Neural cell (in vitro differentiated cells): ENCODE measurements at regions not wholly inside any gene's neighbourhood (a gene's known extent, or its start where the extent isn't known, plus 50 kb on each side); places are given as distances from the start of the nearest gene placed in this dataset.
A peak's percentile ranks its signal among the peaks of the same experiment; 100 is the strongest.

ENCODE experiments used
- H2AFZ ChIP-seq: fragments of 200-600, 300-800 bp; sonication (generic), shearing (Covaris generic); 2 replicates; pipeline ENCODE4 v1.6.0; 2014; ENCODE audit warnings: low read depth, mild to moderate bottlenecking, antibody characterized with exemption, low read length, moderate library complexity
- H3F3A ChIP-seq: fragments of 200-600 bp; shearing (Covaris generic); 2 replicates; pipeline ENCODE4 v1.6.1; 2016; ENCODE audit warnings: mild to moderate bottlenecking, moderate library complexity, mixed read lengths, antibody characterized with exemption, low read length; ENCODE audit not compliant: insufficient read depth, poor library complexity, severe bottlenecking
- H3K27ac ChIP-seq: fragments of 200-600, 300-800 bp; sonication (generic), shearing (Covaris generic); 2 replicates; pipeline ENCODE4 v1.5.1; 2014; ENCODE audit warnings: mild to moderate bottlenecking, low read length, moderate library complexity
- H3K27me3 ChIP-seq: fragments of 300-800, 200-600 bp; sonication (generic), shearing (Covaris generic); 2 replicates; pipeline ENCODE4 v1.6.0; 2014; ENCODE audit warnings: mild to moderate bottlenecking, low read depth, low read length, moderate library complexity; ENCODE audit not compliant: insufficient read depth
- H3K36me3 ChIP-seq: fragments of 300-800, 200-600 bp; sonication (generic), shearing (Covaris generic); 2 replicates; pipeline ENCODE4 v1.5.1; 2014; ENCODE audit warnings: mild to moderate bottlenecking, antibody characterized with exemption, low read length, moderate library complexity; ENCODE audit not compliant: insufficient read depth
- H3K4me2 ChIP-seq: fragments of 300-800, 200-600 bp; sonication (generic), shearing (Covaris generic); 2 replicates; pipeline ENCODE4 v1.6.0; 2014; ENCODE audit warnings: mild to moderate bottlenecking, low read length
- H3K4me3 ChIP-seq: fragments of 300-800, 200-600 bp; sonication (generic), shearing (Covaris generic); 2 replicates; pipeline ENCODE4 v1.5.1; 2014; ENCODE audit warnings: mild to moderate bottlenecking, low read length, moderate library complexity
- H3K79me2 ChIP-seq: fragments of 200-600 bp; shearing (Covaris generic); replicated peaks from 2 replicates; pipeline ENCODE4 v1.6.0; 2014; ENCODE audit warnings: mild to moderate bottlenecking, low read length, moderate library complexity; ENCODE audit not compliant: insufficient read depth
- H3K9ac ChIP-seq: fragments of 300-800, 200-600 bp; sonication (generic), shearing (Covaris generic); 2 replicates; pipeline ENCODE4 v1.6.1; 2016; ENCODE audit warnings: mild to moderate bottlenecking, low read length, mixed read lengths
- H3K9me2 ChIP-seq: fragments of 200-600 bp; shearing (Covaris generic); 2 replicates; pipeline ENCODE4 v1.6.1; 2016; ENCODE audit warnings: mild to moderate bottlenecking, low read length, mixed read lengths; ENCODE audit not compliant: insufficient read depth
- H3K9me3 ChIP-seq: fragments of 200-600, 300-800 bp; sonication (generic), shearing (Covaris generic); 2 replicates; pipeline ENCODE4 v1.6.1; 2016; ENCODE audit warnings: mild to moderate bottlenecking, mixed run types, low read length, moderate library complexity, mixed read lengths
- H4K20me1 ChIP-seq: fragments of 200-600 bp; shearing (Covaris generic); 2 replicates; pipeline ENCODE4 v1.6.1; 2016; ENCODE audit warnings: mild to moderate bottlenecking, mixed run types; ENCODE audit not compliant: insufficient read depth
- EP300 ChIP-seq: fragments of 450-650 bp; conservative IDR thresholded peaks from 2 replicates; pipeline ENCODE4 v1.6.1; 2014; ENCODE audit warnings: antibody characterized with exemption, mild to moderate bottlenecking, moderate library complexity; ENCODE audit not compliant: poor library complexity, severe bottlenecking
- EZH2 ChIP-seq: fragments of 200-600, 300-800 bp; shearing (Covaris generic), sonication (generic); IDR thresholded peaks from 2 replicates; pipeline ENCODE4 v1.6.1; 2014; ENCODE audit warnings: antibody characterized with exemption, low read length, borderline replicate concordance, mild to moderate bottlenecking; ENCODE audit not compliant: insufficient read depth, poor library complexity, severe bottlenecking
- MXI1 ChIP-seq: fragments of 450-650 bp; conservative IDR thresholded peaks from 2 replicates; pipeline ENCODE4 v1.6.1; 2014; ENCODE audit warnings: antibody characterized with exemption, mild to moderate bottlenecking; ENCODE audit not compliant: poor library complexity, severe bottlenecking
- POLR2AphosphoS5 ChIP-seq: IDR thresholded peaks from 2 replicates; pipeline ENCODE4 v1.6.1; 2012
- RAD21 ChIP-seq: fragments of 450-650 bp; conservative IDR thresholded peaks from 2 replicates; pipeline ENCODE4 v1.6.1; 2014; ENCODE audit warnings: antibody characterized with exemption, mild to moderate bottlenecking, moderate library complexity
- SMC3 ChIP-seq: fragments of 450-650 bp; conservative IDR thresholded peaks from 2 replicates; pipeline ENCODE4 v1.6.1; 2014; ENCODE audit warnings: antibody characterized with exemption, mild to moderate bottlenecking, moderate library complexity; ENCODE audit not compliant: poor library complexity
- TAF1 ChIP-seq: IDR thresholded peaks from 2 replicates; pipeline ENCODE4 v1.6.1; 2012; ENCODE audit warnings: low read depth
- TF ChIP-seq, protein P1 (sequence below): fragments of 450-650 bp; IDR thresholded peaks from 2 replicates; pipeline ENCODE4 v1.5.1; 2014; ENCODE audit warnings: antibody characterized with exemption, mild to moderate bottlenecking, moderate library complexity; ENCODE audit not compliant: poor library complexity, severe bottlenecking
- TF ChIP-seq, protein P2 (sequence below): IDR thresholded peaks from 2 replicates; pipeline ENCODE4 v1.6.1; 2012; ENCODE audit warnings: borderline replicate concordance

DNA sequence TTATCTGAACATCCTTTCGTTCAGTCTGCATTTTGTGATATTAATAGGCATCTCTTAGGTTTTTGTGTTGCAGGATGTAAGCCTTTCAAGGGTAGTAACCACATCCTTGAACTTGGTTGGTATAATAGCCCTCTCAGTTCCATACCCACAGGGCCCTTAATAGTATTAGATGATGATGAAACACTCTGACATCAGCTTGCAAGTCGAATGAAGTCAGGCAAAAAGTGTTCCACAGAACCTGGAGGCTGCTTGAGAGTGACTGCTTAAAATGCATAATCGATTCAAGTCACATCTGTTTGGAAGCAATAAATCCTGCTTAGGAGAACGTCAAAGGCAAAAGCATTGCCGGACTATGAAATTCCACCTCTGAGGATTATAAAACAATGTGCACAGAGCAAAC, 415.6 kb upstream of the KAZN start:
- Histone ChIP-seq H2AFZ (no peak overlapping the region), H3K4me2 (no peak overlapping the region)

DNA sequence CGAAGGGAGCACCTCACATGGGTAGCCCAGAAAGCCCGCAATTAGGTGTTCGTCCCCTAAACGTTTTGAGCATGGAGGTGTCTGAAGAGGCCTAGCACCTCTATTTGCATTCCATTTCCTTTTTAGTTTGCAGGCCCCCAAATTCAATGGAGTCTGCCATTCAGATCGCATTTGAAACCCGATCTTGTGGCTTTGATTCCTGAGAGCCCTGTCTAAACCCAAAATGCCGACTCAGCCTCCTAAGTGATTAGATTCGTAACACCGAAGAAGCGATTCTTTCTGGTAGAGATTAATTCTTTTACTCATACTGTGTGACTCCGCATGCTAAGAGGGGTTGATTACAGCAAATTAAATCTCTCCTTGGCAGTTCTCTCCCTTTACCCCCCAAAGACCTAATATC, 415.2 kb upstream of the KAZN start:
- Histone ChIP-seq H3K4me3 (no peak overlapping the region), H3F3A (peaks cover 3% of the 10 kb centered on the region), H4K20me1 (no peaks in the 10 kb centered on the region), H3K9ac (no peak overlapping the region), H3K27ac (no peak overlapping the region), H3K9me3 (no peaks in the 10 kb centered on the region), H3K4me2 (no peak overlapping the region), H3K36me3 (no peaks in the 10 kb centered on the region), H3K9me2 (no peaks in the 10 kb centered on the region), H3K79me2 (no peaks in the 10 kb centered on the region), H3K27me3 (no peaks in the 10 kb centered on the region), H2AFZ (no peak overlapping the region)
- TF ChIP-seq TAF1 (no peak), SMC3 (no peak), MXI1 (no peak), EZH2 (no peak), RAD21 (no peak), POLR2AphosphoS5 (no peak), EP300 (no peak)
- TF ChIP-seq, protein P1, sequence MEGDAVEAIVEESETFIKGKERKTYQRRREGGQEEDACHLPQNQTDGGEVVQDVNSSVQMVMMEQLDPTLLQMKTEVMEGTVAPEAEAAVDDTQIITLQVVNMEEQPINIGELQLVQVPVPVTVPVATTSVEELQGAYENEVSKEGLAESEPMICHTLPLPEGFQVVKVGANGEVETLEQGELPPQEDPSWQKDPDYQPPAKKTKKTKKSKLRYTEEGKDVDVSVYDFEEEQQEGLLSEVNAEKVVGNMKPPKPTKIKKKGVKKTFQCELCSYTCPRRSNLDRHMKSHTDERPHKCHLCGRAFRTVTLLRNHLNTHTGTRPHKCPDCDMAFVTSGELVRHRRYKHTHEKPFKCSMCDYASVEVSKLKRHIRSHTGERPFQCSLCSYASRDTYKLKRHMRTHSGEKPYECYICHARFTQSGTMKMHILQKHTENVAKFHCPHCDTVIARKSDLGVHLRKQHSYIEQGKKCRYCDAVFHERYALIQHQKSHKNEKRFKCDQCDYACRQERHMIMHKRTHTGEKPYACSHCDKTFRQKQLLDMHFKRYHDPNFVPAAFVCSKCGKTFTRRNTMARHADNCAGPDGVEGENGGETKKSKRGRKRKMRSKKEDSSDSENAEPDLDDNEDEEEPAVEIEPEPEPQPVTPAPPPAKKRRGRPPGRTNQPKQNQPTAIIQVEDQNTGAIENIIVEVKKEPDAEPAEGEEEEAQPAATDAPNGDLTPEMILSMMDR, result no peak
- TF ChIP-seq, protein P2, sequence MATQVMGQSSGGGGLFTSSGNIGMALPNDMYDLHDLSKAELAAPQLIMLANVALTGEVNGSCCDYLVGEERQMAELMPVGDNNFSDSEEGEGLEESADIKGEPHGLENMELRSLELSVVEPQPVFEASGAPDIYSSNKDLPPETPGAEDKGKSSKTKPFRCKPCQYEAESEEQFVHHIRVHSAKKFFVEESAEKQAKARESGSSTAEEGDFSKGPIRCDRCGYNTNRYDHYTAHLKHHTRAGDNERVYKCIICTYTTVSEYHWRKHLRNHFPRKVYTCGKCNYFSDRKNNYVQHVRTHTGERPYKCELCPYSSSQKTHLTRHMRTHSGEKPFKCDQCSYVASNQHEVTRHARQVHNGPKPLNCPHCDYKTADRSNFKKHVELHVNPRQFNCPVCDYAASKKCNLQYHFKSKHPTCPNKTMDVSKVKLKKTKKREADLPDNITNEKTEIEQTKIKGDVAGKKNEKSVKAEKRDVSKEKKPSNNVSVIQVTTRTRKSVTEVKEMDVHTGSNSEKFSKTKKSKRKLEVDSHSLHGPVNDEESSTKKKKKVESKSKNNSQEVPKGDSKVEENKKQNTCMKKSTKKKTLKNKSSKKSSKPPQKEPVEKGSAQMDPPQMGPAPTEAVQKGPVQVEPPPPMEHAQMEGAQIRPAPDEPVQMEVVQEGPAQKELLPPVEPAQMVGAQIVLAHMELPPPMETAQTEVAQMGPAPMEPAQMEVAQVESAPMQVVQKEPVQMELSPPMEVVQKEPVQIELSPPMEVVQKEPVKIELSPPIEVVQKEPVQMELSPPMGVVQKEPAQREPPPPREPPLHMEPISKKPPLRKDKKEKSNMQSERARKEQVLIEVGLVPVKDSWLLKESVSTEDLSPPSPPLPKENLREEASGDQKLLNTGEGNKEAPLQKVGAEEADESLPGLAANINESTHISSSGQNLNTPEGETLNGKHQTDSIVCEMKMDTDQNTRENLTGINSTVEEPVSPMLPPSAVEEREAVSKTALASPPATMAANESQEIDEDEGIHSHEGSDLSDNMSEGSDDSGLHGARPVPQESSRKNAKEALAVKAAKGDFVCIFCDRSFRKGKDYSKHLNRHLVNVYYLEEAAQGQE, result no peak

More for the DNA sequence above, 415.6 kb upstream of the KAZN start:
- TF ChIP-seq EP300 (peak; percentile 19), MXI1 (no peak), EZH2 (no peak)
- Histone ChIP-seq H3K9me2 (no peaks in the 10 kb centered on the region), H4K20me1 (no peaks in the 10 kb centered on the region), H3K9ac (no peak overlapping the region), H3F3A (peaks cover 3% of the 10 kb centered on the region), H3K27ac (no peak overlapping the region), H3K27me3 (no peaks in the 10 kb centered on the region), H3K79me2 (no peaks in the 10 kb centered on the region), H3K36me3 (no peaks in the 10 kb centered on the region), H3K4me3 (no peak overlapping the region), H3K9me3 (no peaks in the 10 kb centered on the region)

DNA sequence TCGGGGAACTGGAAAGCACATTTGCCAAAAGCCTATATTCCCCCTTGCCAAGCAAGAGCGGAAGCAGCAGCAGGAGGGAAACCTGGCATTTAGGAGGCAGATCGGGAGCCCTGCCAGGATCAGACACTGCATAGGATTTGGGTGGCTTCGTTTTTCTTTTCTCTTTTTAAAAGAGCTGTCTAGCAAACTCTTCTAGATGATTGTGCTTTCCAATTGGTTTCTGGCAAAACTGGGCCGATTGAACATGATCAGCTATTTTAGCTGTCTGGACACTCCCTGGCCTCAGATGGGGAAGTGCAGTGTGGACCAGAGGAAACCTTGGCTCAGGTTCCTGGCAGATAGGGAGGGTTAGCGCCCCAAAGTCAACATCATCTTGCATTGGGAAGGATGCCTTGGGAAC, 414.0 kb upstream of the KAZN start:
- no peak for TF ChIP-seq RAD21
- TF ChIP-seq SMC3, result no peak
- no peak for TF ChIP-seq EZH2
- TF ChIP-seq, protein P1, result no peak
- TF ChIP-seq EP300, result no peak
- no peak for TF ChIP-seq MXI1
- TF ChIP-seq, protein P2, result no peak
- TF ChIP-seq POLR2AphosphoS5, result no peak
- TF ChIP-seq TAF1, result no peak
- Histone ChIP-seq H3K36me3 (no peaks in the 10 kb centered on the region), H3K9me2 (no peaks in the 10 kb centered on the region), H3K27me3 (no peaks in the 10 kb centered on the region), H3K4me2 (no peak overlapping the region), H3K4me3 (no peak overlapping the region), H3K9ac (no peak overlapping the region), H3K9me3 (no peaks in the 10 kb centered on the region), H4K20me1 (no peaks in the 10 kb centered on the region), H3K27ac (no peak overlapping the region), H3K79me2 (no peaks in the 10 kb centered on the region), H3F3A (peaks cover 3% of the 10 kb centered on the region), H2AFZ (no peak overlapping the region)
